Lung microvascular endothelial cell (primary cell): ENCODE measurements at regions not wholly inside any gene's neighbourhood (a gene's known extent, or its start where the extent isn't known, plus 50 kb on each side); places are given as distances from the start of the nearest gene placed in this dataset.

Experiments used
- DNase-seq, 2 donors: peaks; one replicate each; pipeline versions ENCODE4 v3.0.0 to v3.0.0-alpha.2; 2010; ENCODE audit warnings: low read depth in 2 of 2

DNA sequence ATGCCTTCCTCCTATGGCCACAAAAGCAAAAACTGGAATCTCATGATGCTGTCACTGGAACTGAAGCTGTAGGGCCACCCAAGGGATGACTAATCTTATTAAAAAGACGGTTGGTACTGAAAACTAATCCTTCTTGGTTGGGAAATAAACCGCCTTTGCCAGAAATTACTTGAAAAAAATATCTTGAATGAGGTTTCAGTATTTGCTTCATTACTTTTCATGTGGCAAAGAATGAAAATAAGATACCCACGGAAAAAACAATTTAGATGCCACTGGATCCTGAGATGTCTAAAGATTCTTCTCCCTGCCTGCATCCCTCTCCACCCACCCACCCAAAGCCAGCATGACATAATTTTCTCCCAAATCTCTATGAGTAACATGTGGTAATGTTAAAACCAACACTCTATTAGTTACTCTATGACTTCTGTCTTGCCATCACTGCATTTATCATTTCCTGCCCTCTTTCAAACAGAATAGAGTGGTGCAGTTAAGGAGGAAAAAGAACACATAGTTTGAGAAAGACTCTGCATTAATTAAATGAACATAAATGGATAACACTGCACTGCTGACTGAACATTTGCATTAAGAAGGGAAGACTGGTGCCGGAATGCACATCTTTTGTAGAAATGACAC, 111.8 kb upstream of the DPH6 start:
- no peak for DNase-seq

DNA sequence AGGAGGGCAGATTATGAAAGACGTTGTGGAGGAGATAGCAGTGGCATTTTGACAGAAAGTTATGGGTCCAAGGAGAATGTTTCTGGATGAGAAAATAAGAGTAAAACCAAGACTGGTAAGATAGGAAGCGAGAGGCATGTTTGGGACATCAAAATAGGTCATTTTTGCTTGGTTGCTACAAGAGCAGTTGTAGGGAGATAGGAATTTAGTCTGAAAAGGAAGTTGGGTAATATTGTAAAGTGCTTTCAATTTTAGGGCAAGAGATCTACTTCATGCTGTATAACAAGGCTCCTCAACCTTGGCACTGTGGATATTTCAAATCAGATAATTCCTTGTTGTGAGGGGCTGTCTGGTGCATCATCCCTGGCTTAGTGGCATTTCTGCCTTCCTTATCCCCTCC, 118.0 kb upstream of the DPH6 start:
- DNase-seq: no peak

DNA sequence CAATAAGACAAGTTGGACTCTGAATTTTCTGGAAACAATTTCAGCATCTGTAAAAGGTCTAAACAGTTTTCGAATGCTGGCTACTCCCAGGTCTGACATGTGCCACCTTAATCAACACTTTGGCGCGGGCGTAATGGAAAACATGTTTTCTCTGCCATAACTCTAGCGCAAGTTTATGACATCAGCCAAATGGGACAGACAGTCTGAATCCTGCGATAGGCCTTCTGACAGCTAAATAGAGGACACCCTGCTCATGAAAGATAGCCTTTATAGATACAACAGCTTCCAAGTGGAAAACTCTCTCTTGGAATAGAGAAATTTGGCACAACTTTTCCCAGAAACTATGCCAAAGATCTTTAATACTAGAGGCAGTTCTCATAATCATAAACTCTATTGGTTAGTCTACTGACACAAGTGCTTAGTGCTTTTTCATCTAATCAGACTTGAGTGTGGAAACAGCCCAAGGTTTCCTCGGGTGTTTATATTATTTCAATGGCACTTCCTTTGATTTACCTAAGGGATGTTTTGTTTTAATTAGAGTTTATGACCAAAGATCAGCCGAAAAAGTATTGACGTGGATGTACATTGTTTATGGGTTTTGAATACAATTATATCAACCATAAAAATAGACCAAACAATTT, 120.1 kb upstream of the DPH6 start:
- peak; percentile 35 to 76 for DNase-seq

DNA sequence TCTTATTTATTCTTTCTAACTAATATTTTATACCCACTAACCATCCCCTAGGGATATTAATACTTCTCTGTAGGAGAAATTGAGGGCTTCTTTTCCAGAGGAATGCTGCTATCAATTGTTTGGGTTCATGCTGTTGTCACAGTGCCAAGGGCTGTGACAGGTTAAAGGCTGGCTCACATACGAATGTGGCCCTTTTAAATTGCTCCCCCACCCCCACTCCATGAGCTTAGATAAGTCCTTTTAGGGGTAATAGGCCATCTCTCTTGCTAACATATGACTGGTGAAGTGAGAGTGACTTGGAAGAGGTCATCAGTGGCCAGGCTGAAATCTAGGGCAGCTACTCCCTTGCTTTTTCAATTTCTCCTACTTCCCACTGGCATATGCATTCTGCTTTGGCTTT, 121.9 kb upstream of the DPH6 start:
- no peak for DNase-seq

DNA sequence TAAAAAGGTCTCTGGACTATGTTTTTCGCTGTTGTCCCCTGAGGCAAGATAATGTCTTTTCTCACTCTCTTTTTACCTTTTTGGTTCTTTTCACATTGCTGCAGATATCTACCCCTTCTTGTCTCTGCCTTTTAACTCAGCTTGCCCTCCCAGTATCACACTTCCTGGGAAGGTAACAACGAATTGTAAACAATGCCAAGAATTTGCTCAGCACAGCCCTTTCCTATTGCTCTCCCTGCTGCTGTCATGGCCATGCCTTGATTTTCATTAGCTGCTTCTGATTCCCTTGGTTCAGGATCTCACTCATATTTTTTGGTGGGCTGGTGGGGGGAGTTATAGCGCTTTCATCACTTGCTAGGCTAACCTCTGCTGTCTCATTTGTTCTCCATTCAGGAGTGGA, 123.1 kb upstream of the DPH6 start:
- DNase-seq: peak in 1 of 2 donors; percentile 17

DNA sequence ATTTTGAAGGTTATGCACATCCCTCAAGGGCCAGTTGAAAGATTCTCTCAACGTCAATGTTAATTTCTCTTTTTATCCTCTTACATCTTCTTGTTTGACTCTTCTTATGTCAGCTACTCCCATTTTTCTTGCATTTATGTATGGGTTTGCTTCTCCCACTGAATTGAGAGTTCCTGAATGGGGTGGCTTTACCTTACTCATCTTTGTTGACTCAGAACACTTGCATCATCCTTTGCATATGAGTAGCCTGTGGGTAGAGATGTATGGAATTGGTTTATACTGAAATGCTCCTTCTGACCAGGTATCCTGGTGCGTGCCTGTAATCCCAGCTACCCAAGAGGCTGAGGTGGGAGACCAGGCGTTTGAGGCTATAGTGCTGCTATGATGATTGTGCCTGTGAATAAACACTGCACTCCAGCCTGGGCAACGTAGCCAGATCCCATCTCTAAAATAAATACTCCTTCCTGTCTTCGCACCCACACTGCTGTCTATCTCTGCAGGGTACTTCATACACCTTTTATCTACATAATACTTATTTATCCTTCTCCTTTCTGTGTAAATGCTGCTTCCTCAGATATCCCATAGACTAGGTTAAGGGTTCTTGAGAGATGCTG, 123.6 kb upstream of the DPH6 start:
- no peak for DNase-seq

DNA sequence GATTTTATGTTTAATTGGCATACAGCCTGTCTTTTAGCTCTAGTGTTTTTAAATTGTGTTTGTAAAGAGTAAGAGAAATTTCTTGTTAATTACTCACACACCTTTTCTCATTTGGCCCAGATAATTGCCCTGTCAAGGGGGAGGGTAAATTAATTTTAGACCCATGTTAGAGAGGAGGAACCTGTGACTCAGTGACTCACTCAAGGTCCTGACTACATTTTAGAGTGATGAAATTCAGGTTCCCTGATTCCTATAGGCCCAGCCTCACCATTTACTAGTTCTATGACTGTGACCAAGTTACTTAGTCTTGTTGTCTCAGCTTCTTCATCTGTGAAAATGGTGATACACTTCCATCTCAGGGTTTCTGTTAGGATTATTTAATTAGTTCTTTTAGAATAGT, 125.2 kb upstream of the DPH6 start:
- no peak for DNase-seq

DNA sequence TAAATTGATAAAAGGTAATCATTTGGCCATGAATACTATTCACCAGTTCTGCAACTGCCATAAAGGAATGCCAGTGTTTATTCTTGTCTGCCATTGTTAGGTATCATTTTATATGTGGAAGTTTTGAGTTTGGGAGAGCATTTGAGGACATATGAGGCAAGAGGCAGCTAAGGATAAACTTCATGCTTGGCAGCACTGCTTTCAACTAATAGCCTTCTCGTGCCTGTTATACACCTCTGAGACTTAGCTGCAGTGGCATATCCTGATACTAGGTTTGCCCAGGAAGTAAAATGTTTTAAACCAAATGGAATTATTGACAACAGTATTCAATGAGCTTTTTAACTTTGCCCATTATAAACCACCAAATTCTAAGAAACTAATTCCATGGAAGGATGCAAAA, 126.0 kb upstream of the DPH6 start:
- DNase-seq: no peak

DNA sequence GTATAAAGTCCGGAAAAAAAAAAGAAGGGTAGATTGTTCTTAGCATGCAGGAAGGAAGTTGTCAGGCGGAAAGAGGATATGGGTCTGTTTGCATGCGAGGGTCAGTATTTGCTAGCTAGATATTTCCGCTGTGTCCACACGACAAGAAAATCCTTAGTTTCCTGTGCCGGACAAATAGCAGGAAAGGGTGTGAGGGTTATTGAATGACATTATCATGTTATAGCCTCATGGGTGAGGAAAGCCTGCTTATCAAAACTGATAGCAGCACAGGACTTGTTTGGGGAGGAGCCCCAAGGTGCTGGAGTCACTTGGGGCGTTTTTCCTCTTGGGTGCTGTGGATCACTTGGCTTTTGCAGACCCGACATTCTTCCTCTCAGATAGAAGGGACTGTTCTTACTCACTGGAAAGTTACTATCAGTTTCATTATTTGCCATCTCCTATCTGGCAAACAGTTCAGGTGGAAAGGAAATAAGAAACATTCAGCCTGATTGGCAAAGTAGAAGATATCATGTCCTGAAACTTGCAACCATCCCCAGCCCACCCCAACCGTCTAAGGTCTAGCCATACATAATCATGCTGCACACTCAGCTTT, 127.2 kb upstream of the DPH6 start:
- peak; percentile 83 to 91 for DNase-seq

DNA sequence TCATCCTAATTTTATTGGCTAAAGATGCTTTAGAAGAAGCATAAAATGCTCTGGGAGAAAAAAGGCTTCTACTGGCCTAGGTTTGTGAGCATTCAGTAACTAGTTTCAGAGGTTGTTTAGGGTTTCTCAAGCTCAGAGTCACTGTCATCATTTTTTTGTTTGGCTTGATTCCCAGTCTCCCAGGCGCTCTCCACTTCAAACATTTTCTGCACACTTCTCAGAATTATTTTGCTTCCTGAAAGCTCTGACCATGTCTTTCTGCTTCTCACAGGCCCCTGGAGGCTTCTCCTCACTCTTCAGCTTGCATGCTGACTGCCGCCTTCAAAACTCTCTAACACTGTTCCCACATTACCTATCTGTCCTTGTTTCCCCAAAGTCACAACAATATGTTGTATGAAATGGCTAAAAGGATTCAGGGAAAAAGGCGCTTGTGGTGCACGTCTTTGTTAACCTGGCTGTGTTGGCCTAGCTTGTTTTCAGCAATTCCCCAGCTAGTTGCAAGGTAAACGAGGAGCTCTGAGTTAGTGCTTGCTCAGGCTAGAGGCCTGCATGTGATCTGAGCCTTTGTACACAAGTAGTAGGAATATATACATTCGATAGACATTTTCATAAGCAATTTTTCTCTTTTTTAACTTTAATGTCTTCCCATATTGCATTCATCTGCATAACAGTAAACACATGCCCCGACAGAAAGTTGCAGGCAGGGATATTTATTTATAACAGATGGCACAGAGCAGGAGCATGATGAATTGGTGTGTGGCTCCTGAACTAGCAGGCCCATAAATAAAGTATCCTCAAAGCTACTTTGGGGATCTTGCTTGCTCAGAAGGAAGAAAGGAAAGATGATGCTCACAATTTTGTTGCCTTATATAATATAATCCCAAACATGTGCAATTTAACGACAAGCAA, 129.2 kb upstream of the DPH6 start:
- peak in 1 of 2 donors; percentile 78 for DNase-seq

DNA sequence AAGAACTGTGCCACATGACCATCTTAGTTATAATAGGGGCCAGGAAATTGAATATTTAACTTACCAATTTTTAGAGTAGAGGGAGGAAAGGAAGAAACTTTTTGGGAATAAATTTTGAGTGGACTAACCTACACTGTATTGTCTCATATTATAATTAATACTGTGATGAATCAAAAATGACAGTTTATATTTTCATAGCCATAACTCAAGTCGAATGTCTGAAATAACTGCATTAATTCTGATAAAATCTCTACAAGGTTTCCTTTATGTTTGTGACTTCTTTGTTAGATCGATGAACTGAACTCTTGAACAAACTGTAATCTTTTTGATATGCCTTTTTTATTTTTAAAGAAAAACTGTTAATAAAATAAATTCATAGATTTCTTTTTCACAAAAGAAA, 132.8 kb upstream of the DPH6 start:
- DNase-seq: no peak

DNA sequence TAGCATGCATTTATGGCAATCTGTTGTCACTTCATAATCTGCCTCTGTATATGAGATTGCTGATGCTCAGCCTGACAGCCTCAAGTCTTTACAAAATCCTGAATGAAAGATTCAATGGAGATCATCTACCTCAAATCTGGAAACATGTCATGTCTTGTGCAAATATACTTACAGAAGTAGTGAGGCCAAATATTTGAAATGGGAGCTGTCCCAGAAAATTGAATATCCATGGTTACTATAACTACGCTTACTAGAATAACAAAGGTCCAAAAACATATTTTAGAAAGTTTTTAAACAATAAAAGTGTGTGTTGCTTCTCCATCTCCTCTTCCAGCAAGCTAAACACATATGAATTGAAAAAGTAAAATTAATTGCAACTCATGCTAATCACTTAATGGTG, 133.2 kb upstream of the DPH6 start:
- DNase-seq: no peak

DNA sequence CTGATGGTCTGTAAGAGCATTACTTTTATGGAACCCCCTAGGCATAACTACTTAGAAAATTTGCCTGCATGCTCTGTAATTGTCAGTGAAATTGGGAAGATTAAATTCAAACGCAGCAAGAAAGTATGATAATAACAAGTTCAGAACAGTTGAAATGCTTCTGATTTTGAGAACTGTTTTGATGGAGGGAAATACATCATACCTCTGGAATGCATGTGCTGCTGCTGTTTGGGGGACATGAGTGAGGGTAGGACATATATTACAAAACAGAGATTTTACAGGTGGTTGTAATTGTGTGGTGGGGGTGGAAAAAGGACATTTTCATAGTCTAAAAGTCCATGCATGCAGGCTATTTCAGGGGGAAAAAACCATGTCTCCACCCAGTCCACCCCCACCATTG, 135.0 kb upstream of the DPH6 start:
- peak; percentile 52 to 59 for DNase-seq

DNA sequence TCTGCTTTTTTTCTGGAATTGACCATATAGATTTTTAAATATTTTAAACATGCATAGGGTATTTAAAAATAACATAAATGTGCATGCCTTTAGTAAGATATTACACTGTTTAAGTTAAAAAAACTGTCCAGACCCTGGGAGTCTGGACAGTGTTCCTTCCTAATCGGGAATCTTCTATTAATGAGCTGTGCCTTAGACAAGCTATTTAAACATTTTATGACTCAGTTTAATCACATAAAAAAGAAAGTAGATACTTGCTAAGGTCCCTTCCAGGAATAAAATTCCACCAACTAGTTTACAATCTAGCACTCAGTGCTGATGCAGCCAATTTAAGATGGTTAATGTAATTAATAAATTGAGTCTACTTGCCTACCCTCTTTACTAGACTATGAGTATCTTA, 140.4 kb upstream of the DPH6 start:
- DNase-seq: no peak

DNA sequence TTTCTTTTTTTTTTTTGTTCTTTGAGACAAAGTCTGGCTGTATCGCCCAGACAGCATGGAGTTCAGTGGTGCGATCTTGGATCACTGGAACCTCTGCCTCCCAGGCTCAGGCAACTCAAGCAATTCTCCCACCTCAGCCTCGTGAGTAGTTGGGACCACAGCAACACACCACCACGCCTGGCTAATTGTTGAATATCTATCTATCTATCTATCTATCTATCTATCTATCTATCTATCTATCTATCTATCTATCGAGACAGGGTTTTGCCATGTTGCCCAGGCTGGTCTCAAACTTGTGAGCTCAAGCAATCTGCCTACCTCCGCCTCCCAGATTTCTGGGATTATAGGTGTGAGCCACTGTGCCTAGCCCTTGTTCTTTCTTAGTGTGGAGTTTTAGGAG, 143.3 kb upstream of the DPH6 start:
- no peak for DNase-seq

DNA sequence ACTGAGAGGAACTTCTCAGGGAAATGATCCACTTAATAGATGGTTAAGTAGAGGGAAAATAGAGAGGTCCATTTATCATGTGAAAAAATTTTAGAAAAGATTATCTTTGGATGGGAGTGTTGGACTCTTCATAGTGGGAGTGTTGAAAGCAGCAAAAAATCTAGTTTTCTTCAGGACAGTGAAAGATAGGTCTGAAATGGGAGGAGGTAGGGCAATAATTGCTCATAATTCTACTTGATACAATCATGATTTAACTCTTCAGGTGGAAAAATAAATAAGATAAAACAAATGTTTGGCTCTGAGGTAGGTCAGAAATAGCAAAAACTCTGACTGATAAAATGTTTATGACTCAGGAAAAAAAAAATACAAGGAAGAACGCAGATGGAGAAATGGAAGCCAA, 144.1 kb upstream of the DPH6 start:
- DNase-seq: no peak

DNA sequence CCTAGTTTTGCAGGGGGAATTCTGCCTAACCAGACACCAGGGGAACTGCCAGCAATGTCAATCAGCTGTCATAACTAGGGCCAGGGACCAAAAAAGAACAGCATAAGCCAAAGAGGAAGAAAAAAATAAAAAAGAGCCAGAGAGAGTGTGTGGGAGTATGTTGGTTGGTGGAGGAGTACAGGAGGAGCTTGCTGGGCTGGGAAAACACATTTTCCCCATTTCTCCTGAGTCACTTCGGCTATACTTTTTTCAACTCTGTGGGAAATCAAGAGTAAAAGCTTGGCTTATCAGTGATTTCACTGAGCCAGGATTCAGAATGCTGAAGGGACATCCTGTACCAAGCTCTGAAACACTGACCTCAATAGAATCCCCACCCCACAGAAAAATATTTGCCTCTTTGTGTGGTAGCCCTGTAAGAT, 144.7 kb upstream of the DPH6 start:
- peak; percentile 82 to 93 for DNase-seq

DNA sequence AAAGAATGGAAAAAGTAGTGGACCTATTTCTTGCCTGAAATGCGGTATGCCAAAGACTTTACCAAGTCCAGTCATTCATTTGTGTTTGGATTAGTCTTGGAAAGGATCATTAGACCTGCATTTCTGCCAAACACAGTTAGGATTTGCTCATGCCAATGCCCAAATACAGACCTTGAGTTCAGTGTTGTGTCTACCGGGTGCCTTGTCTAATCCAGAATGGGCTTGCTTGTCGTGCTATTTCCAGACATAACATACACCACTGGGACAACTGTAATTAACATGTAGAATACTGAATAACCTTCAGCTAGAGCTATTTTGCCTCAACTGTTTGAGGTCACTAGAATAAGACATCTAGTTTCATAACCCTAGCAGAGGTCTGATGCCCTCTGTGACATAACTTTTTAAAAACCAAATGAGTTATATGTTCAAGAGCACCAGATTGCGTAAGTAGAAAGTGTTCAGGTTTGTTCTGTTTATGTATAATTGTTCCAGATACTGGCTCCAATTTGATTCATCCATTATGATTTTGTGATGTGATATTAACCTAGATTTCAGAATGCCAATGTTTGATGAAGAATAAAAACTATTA, 145.3 kb upstream of the DPH6 start:
- DNase-seq: peak in 1 of 2 donors; percentile 35

DNA sequence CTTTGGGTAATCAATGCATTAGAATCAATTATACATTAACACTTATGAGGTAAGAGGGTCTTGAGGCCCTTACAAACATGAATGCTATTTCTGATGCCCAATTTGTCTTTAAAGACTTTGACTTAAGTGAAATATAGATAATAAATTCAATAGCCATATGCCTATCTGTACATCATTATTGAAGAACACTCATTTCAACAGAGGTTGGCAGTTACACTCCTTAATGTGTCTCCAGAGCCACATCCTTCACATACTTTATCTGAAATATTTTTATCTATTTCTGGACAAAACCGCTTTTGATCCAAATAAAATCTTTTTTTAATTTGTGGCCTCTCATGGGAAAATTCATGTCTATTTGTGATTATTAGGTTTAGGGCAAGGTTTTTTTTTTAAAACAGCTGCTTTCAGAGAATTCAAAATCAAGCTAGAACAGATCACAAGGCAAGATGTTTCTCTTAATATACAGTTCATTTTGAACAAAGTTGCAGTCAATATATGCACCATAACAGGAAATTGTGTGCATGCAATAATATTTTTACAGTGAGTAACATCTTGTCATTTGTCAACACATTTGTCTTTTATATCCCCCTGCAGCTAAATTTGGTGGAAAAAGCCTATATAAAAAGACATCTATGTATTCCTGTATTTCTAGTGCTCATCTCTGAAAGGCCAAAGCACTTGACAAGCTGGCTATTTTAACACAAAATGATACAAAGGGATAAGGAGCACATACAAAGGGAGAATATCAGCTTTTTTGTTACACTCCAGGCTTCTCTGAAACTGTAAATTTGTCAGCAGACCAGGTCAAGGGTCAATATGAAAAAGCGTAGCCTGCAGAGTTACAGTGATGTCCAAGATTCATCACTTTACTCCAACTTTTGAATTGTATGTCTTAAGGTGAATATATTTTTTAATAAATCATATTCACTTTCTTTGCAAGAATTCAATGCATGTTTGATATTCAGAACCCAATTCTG, 146.2 kb upstream of the DPH6 start:
- DNase-seq: peak; percentile 74 to 76

DNA sequence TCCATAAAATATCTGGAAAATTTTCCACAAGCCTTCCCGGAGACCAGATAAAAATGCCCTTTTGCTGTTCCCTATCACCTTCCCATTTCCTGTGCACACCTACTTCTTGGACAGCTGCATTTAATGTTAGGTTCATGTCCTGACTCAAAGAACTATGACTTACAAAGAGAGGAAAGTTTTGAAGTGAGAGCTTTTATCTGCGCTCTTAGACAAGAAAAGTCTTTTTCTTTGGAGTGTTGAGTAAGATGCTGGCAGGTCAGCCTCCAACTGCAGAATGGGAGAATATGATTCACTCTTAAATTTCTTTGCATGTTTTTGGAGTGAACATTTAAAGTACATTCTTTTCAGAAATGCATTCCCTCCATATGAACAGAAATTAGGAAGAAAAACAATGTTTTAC, 147.3 kb upstream of the DPH6 start:
- peak in 1 of 2 donors; percentile 10 for DNase-seq
